HepG2 (cell line): ENCODE measurements at regions not wholly inside any gene's neighbourhood (a gene's known extent, or its start where the extent isn't known, plus 50 kb on each side); places are given as distances from the start of the nearest gene placed in this dataset.

ENCODE experiments used
- ATAC-seq: fragments of 200-7000 bp; cut with Tn5 transposase; 3 replicates; pipeline ENCODE4 v1.9.1; 2020; ENCODE audit warnings: mild to moderate bottlenecking, moderate library complexity
- BruUV-seq: library from RNA; stranded (reverse); fragments of 400-500 nt; replicated peaks from 2 replicates; lab custom pipeline; 2021; lab: Mats Ljungman, UMichigan
- CTCF ChIA-PET: fragments of 300-600 bp; formaldehyde crosslinking; extraction: SDS; loops from one replicate; lab custom pipeline; 2021; ENCODE audit warnings: low total read pairs, inconsistent platforms, low intra/inter-chr PET ratio; lab: Yijun Ruan, JAX
- POLR2A ChIA-PET: fragments of 350-600 bp; sonication (Branson Sonifier 250); formaldehyde crosslinking; loops from one replicate; lab custom pipeline; 2020; ENCODE audit warnings: antibody characterized with exemption, inconsistent platforms; lab: Yijun Ruan, JAX
- DNase-seq: peaks from one replicate; pipeline ENCODE4 v3.0.0-alpha.2; 2015; ENCODE audit warnings: low spot score
- FAIRE-seq: peaks from 3 replicates; lab custom pipeline; 2011; peaks lifted over from hg19 to GRCh38; lab: Jason Lieb, UNC
- H2AFZ ChIP-seq: one replicate; pipeline ENCODE4 v1.6.1; 2011; ENCODE audit warnings: low read length, inconsistent platforms
- H3K27ac ChIP-seq: fragments of 300-600 bp; 3 replicates; pipeline ENCODE4 v1.8.0; 2011; ENCODE audit warnings: mixed run types, mild to moderate bottlenecking, mixed read lengths, low read length, inconsistent platforms; ENCODE audit not compliant: insufficient read depth; ENCODE audit errors: extremely low read length
- H3K27me3 ChIP-seq, 2 experiments: fragments of 200-600 bp in 1 of 2; 2 replicates in 1 of 2; 3 replicates in 1 of 2; pipeline versions ENCODE4 v1.6.0 to v1.8.0; 2011; ENCODE audit warnings: low read length in 2 of 2, mild to moderate bottlenecking in 2 of 2, moderate library complexity in 2 of 2, inconsistent platforms in 1 of 2; ENCODE audit not compliant: insufficient read depth in 2 of 2, control insufficient read depth in 1 of 2
- H3K36me3 ChIP-seq, 2 experiments: fragments of 200-600 bp in 1 of 2; replicated peaks in 1 of 2; 2 replicates in 1 of 2; 3 replicates in 1 of 2; pipeline versions ENCODE4 v1.5.1 to v1.8.0; 2011; ENCODE audit warnings: low read length in 2 of 2, inconsistent platforms in 1 of 2; ENCODE audit not compliant: insufficient read depth in 2 of 2, control insufficient read depth in 1 of 2
- H3K4me1 ChIP-seq: 2 replicates; pipeline ENCODE4 v1.5.1; 2012; ENCODE audit warnings: low read length, inconsistent platforms; ENCODE audit not compliant: insufficient read depth
- H3K4me2 ChIP-seq: 2 replicates; pipeline ENCODE4 v1.6.0; 2011; ENCODE audit warnings: low read depth, low read length, inconsistent platforms
- H3K4me3 ChIP-seq, 3 experiments: fragments of 200-600 bp in 1 of 3; sonication (generic), shearing (Covaris generic) in 1 of 3; replicated peaks in 1 of 3; 2 replicates each; pipeline ENCODE4 v1.5.1; 2011 to 2016; ENCODE audit warnings: low read length in 3 of 3, inconsistent platforms in 2 of 3, low read depth in 2 of 3, mild to moderate bottlenecking in 2 of 3, control low read depth in 1 of 3, mixed read lengths in 1 of 3; ENCODE audit not compliant: insufficient read depth in 1 of 3
- H3K79me2 ChIP-seq: one replicate; pipeline ENCODE4 v1.6.1; 2011; ENCODE audit warnings: low read length, inconsistent platforms; ENCODE audit not compliant: insufficient read depth
- H3K9ac ChIP-seq: 2 replicates; pipeline ENCODE4 v1.6.0; 2011; ENCODE audit warnings: mild to moderate bottlenecking, low read depth, low read length, inconsistent platforms; ENCODE audit not compliant: insufficient read depth
- H3K9me3 ChIP-seq: 2 replicates; pipeline ENCODE4 v1.5.1; 2012; ENCODE audit warnings: mild to moderate bottlenecking, low read length
- H4K20me1 ChIP-seq: 2 replicates; pipeline ENCODE4 v1.6.0; 2011; ENCODE audit warnings: inconsistent platforms, mild to moderate bottlenecking, low read length, moderate library complexity; ENCODE audit not compliant: insufficient read depth
- EHMT2 ChIP-seq: fragments of 200-600 bp; sonication (generic); IDR thresholded peaks from 2 replicates; pipeline ENCODE4 v1.7.0; 2017; ENCODE audit warnings: antibody characterized with exemption, low read depth, low read length, borderline replicate concordance
- FIP1L1 ChIP-seq: fragments of 200-400 bp; formaldehyde crosslinking; IDR thresholded peaks from 2 replicates; pipeline ENCODE4 v1.6.1; 2018; ENCODE audit warnings: low read depth, mild to moderate bottlenecking, low read length, moderate library complexity, borderline replicate concordance; ENCODE audit not compliant: insufficient read depth
- NR1H2 ChIP-seq: sonication (generic); formaldehyde crosslinking; IDR thresholded peaks from 2 replicates; pipeline ENCODE4 v1.8.1; 2022; ENCODE audit warnings: low read depth, missing genetic modification reagents, borderline replicate concordance
- ONECUT2 ChIP-seq: sonication (generic); formaldehyde crosslinking; IDR thresholded peaks from 2 replicates; pipeline ENCODE4 v1.4.0; 2020; ENCODE audit warnings: missing genetic modification reagents
- RAD51 ChIP-seq: fragments of 450-650 bp; IDR thresholded peaks from 2 replicates; pipeline ENCODE4 v1.6.1; 2016; ENCODE audit warnings: borderline replicate concordance
- SOX5 ChIP-seq: IDR thresholded peaks from 2 replicates; pipeline ENCODE4 v1.6.1; 2016; ENCODE audit warnings: borderline replicate concordance
- ZMYM3 ChIP-seq: sonication (generic); formaldehyde crosslinking; IDR thresholded peaks from 2 replicates; pipeline ENCODE4 v1.5.1; 2020; ENCODE audit warnings: mild to moderate bottlenecking, missing genetic modification reagents
- ZNF101 ChIP-seq: sonication (generic); formaldehyde crosslinking; IDR thresholded peaks from 2 replicates; pipeline ENCODE4 v1.4.0; 2020; ENCODE audit warnings: mild to moderate bottlenecking, low read depth, missing genetic modification reagents, borderline replicate concordance
- ZNF180 ChIP-seq: sonication (generic); formaldehyde crosslinking; IDR thresholded peaks from 2 replicates; pipeline ENCODE4 v1.4.0; 2020; ENCODE audit warnings: low read depth, missing genetic modification reagents, borderline replicate concordance
- ZNF550 ChIP-seq: sonication (generic); formaldehyde crosslinking; IDR thresholded peaks from 2 replicates; pipeline ENCODE4 v1.4.0; 2020; ENCODE audit warnings: mild to moderate bottlenecking, missing genetic modification reagents, borderline replicate concordance
- ZNF790 ChIP-seq: sonication (generic); formaldehyde crosslinking; IDR thresholded peaks from 2 replicates; pipeline ENCODE4 v1.8.0; 2022; ENCODE audit warnings: missing genetic modification reagents, mild to moderate bottlenecking, borderline replicate concordance
- ZNF816 ChIP-seq: sonication (generic); formaldehyde crosslinking; IDR thresholded peaks from 2 replicates; pipeline ENCODE4 v1.8.0; 2022; ENCODE audit warnings: missing genetic modification reagents, mild to moderate bottlenecking, borderline replicate concordance
- ZNF841 ChIP-seq: sonication (generic); formaldehyde crosslinking; IDR thresholded peaks from 2 replicates; pipeline ENCODE4 v1.8.1; 2023; ENCODE audit warnings: missing genetic modification reagents, borderline replicate concordance
- WGBS: methylation state at CpG from one replicate; pipeline ENCODE4 v1.1.6; 2017; ENCODE audit warnings: low lambda C conversion rate; 5-methylcytosine and 5-hydroxymethylcytosine counted together
- in situ Hi-C: cut with HindIII; loops from 2 replicates; pipeline ENCODE4 v1.10.0; 2017; ENCODE audit warnings: low pct_unique_long_range_greater_than_20kb; ENCODE audit not compliant: extremely low pct_ligation_motif_present
- intact Hi-C: fragments of 100-400 bp; cut with micrococcal nuclease; formaldehyde crosslinking; loops from one replicate; pipeline ENCODE4 v1.10.0; 2022; ENCODE audit not compliant: unreplicated experiment
- TF ChIP-seq, protein P1 (sequence below): sonication (generic); formaldehyde crosslinking; IDR thresholded peaks from 2 replicates; pipeline ENCODE4 v1.4.0; 2020; ENCODE audit warnings: mild to moderate bottlenecking, missing genetic modification reagents

DNA sequence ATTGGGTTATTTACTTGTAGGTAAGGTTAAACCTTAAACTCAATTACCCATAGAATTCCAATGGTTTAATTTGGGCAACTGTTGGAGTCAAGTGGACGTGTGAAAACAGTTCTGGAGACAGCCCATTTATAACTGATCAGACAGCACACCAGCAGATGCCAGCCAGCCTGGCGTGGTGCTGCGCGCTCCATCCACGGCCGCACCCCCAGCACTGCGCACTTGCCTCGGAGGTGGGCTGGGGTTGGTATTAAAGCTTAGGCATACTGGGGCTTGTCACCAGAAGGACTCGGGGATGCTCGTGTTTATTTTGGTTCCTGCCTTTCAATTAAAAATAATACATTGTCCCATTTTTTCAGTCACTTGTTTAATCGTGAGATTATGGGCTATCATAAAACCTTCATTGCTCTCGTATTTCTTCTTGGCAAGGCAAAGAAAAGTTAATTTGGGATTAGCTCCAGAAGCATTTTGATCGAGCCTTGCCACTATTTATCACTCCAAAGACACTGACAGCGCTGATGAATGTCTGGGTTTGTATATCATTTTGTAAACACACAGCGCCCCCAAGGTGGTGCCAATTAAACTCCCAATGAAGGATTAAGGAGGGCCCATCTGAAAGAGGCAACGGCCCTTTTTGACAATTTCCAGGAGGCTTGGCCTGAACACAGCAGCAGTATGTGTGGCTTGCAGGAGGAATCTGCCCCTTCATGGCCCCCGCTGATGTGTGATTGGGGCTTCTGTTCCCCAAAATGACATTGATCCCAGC lies 204.5 kb upstream of the CXCL12 start:
- no TSS peak for BruUV-seq
- in situ Hi-C loops = no loop called here

DNA sequence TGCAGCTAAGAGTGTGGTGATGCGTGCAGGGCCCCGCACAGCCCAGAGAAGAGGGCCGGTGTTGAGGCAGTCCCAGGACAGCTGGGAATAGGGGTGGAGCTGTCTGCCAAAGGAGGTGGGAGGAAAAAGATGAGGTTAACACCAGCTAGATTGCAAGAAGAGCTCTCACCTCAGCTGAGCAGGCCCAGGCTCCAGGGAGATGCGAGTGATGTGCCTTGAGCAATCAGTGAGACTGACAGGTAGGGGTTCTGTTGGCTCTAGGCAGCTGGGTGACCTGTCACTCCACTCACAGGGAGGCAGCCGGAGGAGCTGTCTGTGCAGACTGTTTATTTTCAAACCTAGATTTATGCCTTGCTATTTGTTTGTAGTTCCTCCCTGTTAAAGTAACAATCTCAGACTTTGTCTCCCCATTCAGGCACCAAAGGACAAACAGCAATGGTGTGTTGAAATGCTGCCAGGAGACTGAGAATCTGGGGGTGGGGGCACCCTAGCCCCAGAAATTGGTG lies 205.1 kb upstream of the CXCL12 start:
- Histone ChIP-seq H3K4me3 (no peak overlapping the region), H3K4me1 (no peaks in the 10 kb centered on the region), H2AFZ (no peak overlapping the region), H3K4me2 (no peak overlapping the region), H3K27ac (no peak overlapping the region), H3K79me2 (no peaks in the 10 kb centered on the region), H3K36me3 (no peaks in the 10 kb centered on the region), H3K9me3 (no peaks in the 10 kb centered on the region), H3K27me3 (peaks cover 0 to 24% of the 10 kb centered on the region in 2 experiments; a peak in 2 of 5 replicates), H3K9ac (no peak overlapping the region), H4K20me1 (no peaks in the 10 kb centered on the region)
- BruUV-seq = no TSS peak
- FAIRE-seq = no peak
- no peak for ATAC-seq
- WGBS = 43% methylated on average over 5 of the region's 5 CpGs
- POLR2A ChIA-PET = no interaction called here
- CTCF ChIA-PET = no interaction called here
- in situ Hi-C loops = no loop called here
- intact Hi-C loops = no loop called here
- no peak for DNase-seq
- TF ChIP-seq FIP1L1 = no peak
- no peak for TF ChIP-seq ZNF816
- TF ChIP-seq ZNF841 (CRISPR knock-in tag) = no peak
- TF ChIP-seq SOX5 (CRISPR knock-in tag) = no peak
- TF ChIP-seq EHMT2 = no peak
- no peak for TF ChIP-seq NR1H2 (CRISPR knock-in tag)
- no peak for TF ChIP-seq RAD51
- TF ChIP-seq ZNF790 (CRISPR knock-in tag) = no peak
- no peak for TF ChIP-seq ZNF101
- TF ChIP-seq ZMYM3 (CRISPR knock-in tag) = no peak
- TF ChIP-seq ZNF550 = no peak

More for the DNA sequence above, 204.5 kb upstream of the CXCL12 start:
- ChIA-PET CTCF (no interaction called here), POLR2A (no interaction called here)
- H3K9ac ChIP-seq = no peak overlapping the region
- H3K4me3 ChIP-seq = no peak overlapping the region
- WGBS = 34% methylated on average over 16 of the region's 17 CpGs
- H4K20me1 ChIP-seq = no peaks in the 10 kb centered on the region
- no peak for ATAC-seq
- no peak for FAIRE-seq
- H3K36me3 ChIP-seq = no peaks in the 10 kb centered on the region
- H3K79me2 ChIP-seq = no peaks in the 10 kb centered on the region
- H3K4me2 ChIP-seq = no peak overlapping the region
- H2AFZ ChIP-seq = no peak overlapping the region
- H3K4me1 ChIP-seq = no peaks in the 10 kb centered on the region
- intact Hi-C loops = no loop called here
- H3K27ac ChIP-seq = no peak overlapping the region
- TF ChIP-seq ZNF180 (CRISPR knock-in tag) (no peak), ONECUT2 (CRISPR knock-in tag) (no peak)
- TF ChIP-seq, protein P1, sequence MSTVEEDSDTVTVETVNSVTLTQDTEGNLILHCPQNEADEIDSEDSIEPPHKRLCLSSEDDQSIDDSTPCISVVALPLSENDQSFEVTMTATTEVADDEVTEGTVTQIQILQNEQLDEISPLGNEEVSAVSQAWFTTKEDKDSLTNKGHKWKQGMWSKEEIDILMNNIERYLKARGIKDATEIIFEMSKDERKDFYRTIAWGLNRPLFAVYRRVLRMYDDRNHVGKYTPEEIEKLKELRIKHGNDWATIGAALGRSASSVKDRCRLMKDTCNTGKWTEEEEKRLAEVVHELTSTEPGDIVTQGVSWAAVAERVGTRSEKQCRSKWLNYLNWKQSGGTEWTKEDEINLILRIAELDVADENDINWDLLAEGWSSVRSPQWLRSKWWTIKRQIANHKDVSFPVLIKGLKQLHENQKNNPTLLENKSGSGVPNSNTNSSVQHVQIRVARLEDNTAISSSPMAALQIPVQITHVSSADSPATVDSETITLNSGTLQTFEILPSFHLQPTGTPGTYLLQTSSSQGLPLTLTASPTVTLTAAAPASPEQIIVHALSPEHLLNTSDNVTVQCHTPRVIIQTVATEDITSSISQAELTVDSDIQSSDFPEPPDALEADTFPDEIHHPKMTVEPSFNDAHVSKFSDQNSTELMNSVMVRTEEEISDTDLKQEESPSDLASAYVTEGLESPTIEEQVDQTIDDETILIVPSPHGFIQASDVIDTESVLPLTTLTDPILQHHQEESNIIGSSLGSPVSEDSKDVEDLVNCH = no peak
- no peak for DNase-seq
- peaks cover 0 to 24% of the 10 kb centered on the region in 2 experiments; a peak in 2 of 5 replicates for H3K27me3 ChIP-seq
- H3K9me3 ChIP-seq = no peaks in the 10 kb centered on the region
